GM12865 (cell line): ENCODE measurements at regions not wholly inside any gene's neighbourhood (a gene's known extent, or its start where the extent isn't known, plus 50 kb on each side); places are given as distances from the start of the nearest gene placed in this dataset.

Experiments used
- DNase-seq: peaks from one replicate; pipeline ENCODE4 v3.0.0; 2010; ENCODE audit warnings: low read depth
- H3K4me3 ChIP-seq: 2 replicates; pipeline ENCODE4 v1.5.1; 2011; ENCODE audit warnings: mild to moderate bottlenecking, low read depth, low read length, control low read depth
- CTCF ChIP-seq: IDR thresholded peaks from 2 replicates; pipeline ENCODE4 v1.5.1; 2011; ENCODE audit warnings: low read length, control low read depth, low read depth, inconsistent platforms; ENCODE audit not compliant: insufficient read depth; ENCODE audit errors: missing control alignments

GRCh38 chr6:169979873-169980432 lies 228.5 kb downstream of the ERMARD start:
- no peak for TF ChIP-seq CTCF
- no peak overlapping the region for H3K4me3 ChIP-seq
- no peak for DNase-seq

- no peak for TF ChIP-seq CTCF
- no peak for DNase-seq
- H3K4me3 ChIP-seq: no peak overlapping the region
Measured at GRCh38 chr6:169978615-169979161, 227.3 kb downstream of the ERMARD start.

GRCh38 chr6:169977434-169978265 lies 226.2 kb downstream of the ERMARD start:
- no peak for DNase-seq
- TF ChIP-seq CTCF: no peak
- no peak overlapping the region for H3K4me3 ChIP-seq

- TF ChIP-seq CTCF: no peak
- no peak overlapping the region for H3K4me3 ChIP-seq
- DNase-seq: no peak
Measured at GRCh38 chr6:169976301-169977081, 225.1 kb downstream of the ERMARD start.

- no peak for TF ChIP-seq CTCF
- H3K4me3 ChIP-seq: no peak overlapping the region
- no peak for DNase-seq
Measured at GRCh38 chr6:169975701-169976100, 224.3 kb downstream of the ERMARD start.

- DNase-seq: no peak
- H3K4me3 ChIP-seq: no peak overlapping the region
- no peak for TF ChIP-seq CTCF
Measured at GRCh38 chr6:169975286-169975685, 223.9 kb downstream of the ERMARD start.
